PC-9 (cell line): ENCODE measurements at regions not wholly inside any gene's neighbourhood (a gene's known extent, or its start where the extent isn't known, plus 50 kb on each side); places are given as distances from the start of the nearest gene placed in this dataset.

Source experiments
- EZH2 ChIP-seq: fragments of 200-600 bp; sonication (generic); IDR thresholded peaks from 2 replicates; pipeline ENCODE4 v1.8.0; 2017; ENCODE audit warnings: antibody characterized with exemption, low read depth
- TF ChIP-seq, protein P1 (sequence below): fragments of 200-600 bp; sonication (generic); conservative IDR thresholded peaks from 2 replicates; pipeline ENCODE4 v1.6.1; 2017; ENCODE audit warnings: mixed run types, antibody characterized with exemption, mild to moderate bottlenecking, moderate library complexity

DNA sequence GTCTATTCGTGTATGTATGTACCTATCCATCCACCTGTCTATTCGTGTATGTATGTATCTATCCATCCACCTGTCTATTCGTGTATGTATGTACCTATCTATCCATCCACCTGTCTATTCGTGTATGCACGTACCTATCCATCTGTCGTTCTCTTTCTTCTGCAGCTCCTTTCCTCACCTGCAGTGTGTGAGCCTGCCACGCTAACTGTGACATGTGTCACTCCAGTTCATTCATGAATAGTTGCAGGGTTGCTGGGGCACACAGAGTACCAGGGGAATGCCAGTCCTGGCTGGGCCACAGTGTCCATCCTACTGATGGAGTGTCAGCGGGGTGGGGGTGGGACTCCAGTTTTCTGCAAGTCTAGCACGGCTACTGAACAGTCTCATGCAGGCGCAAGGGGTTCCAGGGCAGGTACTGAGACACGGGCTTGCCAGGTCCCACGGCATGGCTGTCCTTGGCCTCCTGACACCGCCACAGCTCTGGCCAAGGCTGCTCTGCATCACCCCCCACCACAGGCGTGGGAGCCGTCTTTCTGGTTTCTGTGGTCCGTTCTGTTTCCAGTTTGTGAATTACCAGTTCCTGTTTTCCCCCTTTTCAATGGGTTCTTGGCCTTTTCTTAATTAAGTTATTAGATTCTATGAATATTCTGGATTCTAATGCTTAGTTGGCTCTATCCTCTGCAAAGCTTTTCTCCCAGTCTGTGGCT lies 88.8 kb upstream of the CLDN5 start:
- TF ChIP-seq, protein P1, sequence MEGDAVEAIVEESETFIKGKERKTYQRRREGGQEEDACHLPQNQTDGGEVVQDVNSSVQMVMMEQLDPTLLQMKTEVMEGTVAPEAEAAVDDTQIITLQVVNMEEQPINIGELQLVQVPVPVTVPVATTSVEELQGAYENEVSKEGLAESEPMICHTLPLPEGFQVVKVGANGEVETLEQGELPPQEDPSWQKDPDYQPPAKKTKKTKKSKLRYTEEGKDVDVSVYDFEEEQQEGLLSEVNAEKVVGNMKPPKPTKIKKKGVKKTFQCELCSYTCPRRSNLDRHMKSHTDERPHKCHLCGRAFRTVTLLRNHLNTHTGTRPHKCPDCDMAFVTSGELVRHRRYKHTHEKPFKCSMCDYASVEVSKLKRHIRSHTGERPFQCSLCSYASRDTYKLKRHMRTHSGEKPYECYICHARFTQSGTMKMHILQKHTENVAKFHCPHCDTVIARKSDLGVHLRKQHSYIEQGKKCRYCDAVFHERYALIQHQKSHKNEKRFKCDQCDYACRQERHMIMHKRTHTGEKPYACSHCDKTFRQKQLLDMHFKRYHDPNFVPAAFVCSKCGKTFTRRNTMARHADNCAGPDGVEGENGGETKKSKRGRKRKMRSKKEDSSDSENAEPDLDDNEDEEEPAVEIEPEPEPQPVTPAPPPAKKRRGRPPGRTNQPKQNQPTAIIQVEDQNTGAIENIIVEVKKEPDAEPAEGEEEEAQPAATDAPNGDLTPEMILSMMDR = no peak
- TF ChIP-seq EZH2 = no peak
